Raji (cell line): ENCODE measurements at regions not wholly inside any gene's neighbourhood (a gene's known extent, or its start where the extent isn't known, plus 50 kb on each side); places are given as distances from the start of the nearest gene placed in this dataset.

Experiments used
- POLR2A ChIP-seq: IDR thresholded peaks from 2 replicates; pipeline ENCODE4 v1.6.1; 2011; ENCODE audit warnings: low read depth, low read length, control low read depth; ENCODE audit not compliant: insufficient read depth

- TF ChIP-seq POLR2A, result no peak
Measured at GRCh38 chr2:61733563-61733962, 120.3 kb downstream of the FAM161A start.

- no peak for TF ChIP-seq POLR2A
Measured at GRCh38 chr2:61732787-61733186, 121.1 kb downstream of the FAM161A start.

- TF ChIP-seq POLR2A, result no peak
Measured at GRCh38 chr2:61727746-61728145, 126.1 kb downstream of the FAM161A start.

- TF ChIP-seq POLR2A, result no peak
Measured at GRCh38 chr2:61726456-61727209, 127.2 kb downstream of the FAM161A start.

GRCh38 chr2:61722800-61723199 is 131.1 kb downstream of the FAM161A start:
- no peak for TF ChIP-seq POLR2A

GRCh38 chr2:61722318-61722717 is 131.5 kb downstream of the FAM161A start:
- TF ChIP-seq POLR2A, result no peak

GRCh38 chr2:61721382-61721781 is 132.5 kb downstream of the FAM161A start:
- no peak for TF ChIP-seq POLR2A

- TF ChIP-seq POLR2A, result no peak
Measured at GRCh38 chr2:61720911-61721310, 132.9 kb downstream of the FAM161A start.

GRCh38 chr2:61718965-61719364 is 134.9 kb downstream of the FAM161A start:
- TF ChIP-seq POLR2A, result no peak

GRCh38 chr2:61715506-61715905 is 138.4 kb downstream of the FAM161A start:
- TF ChIP-seq POLR2A, result no peak

GRCh38 chr2:61714210-61714609 is 139.7 kb downstream of the FAM161A start:
- no peak for TF ChIP-seq POLR2A

- TF ChIP-seq POLR2A, result no peak
Measured at GRCh38 chr2:61713457-61713856, 140.4 kb downstream of the FAM161A start.

GRCh38 chr2:61712060-61712459 is 141.8 kb downstream of the FAM161A start:
- TF ChIP-seq POLR2A, result no peak

- no peak for TF ChIP-seq POLR2A
Measured at GRCh38 chr2:61710711-61711110, 143.1 kb downstream of the FAM161A start.

GRCh38 chr2:61707984-61708852 is 145.6 kb downstream of the FAM161A start:
- TF ChIP-seq POLR2A, result no peak

- TF ChIP-seq POLR2A, result no peak
Measured at GRCh38 chr2:61705625-61706024, 148.2 kb downstream of the FAM161A start.

GRCh38 chr2:61704364-61704763 is 149.5 kb downstream of the FAM161A start:
- no peak for TF ChIP-seq POLR2A

- no peak for TF ChIP-seq POLR2A
Measured at GRCh38 chr2:61702088-61702467, 151.8 kb downstream of the FAM161A start.
